Stimulated activated CD4-positive, alpha-beta T cell treated with anti-CD3 and anti-CD28 coated beads, Interleukin-4, amount 100 ng/mL, for 1 hour (primary cell): ENCODE measurements at regions not wholly inside any gene's neighbourhood (a gene's known extent, or its start where the extent isn't known, plus 50 kb on each side); places are given as distances from the start of the nearest gene placed in this dataset.

Source experiments
- DNase-seq: peaks from one replicate; pipeline ENCODE4 v3.0.0-alpha.2; 2020

GRCh38 chr16:79439901-79440300, 160.6 kb downstream of the MAF start:
- DNase-seq: no peak

GRCh38 chr16:79437764-79438751, 162.5 kb downstream of the MAF start:
- DNase-seq: no peak

- DNase-seq: no peak
These were observed 163.7 kb downstream of the MAF start for GRCh38 chr16:79436885-79437284.

- DNase-seq: no peak
These were observed 165.8 kb downstream of the MAF start for GRCh38 chr16:79434771-79435170.

- DNase-seq: no peak
These were observed 166.4 kb downstream of the MAF start for GRCh38 chr16:79434092-79434491.

GRCh38 chr16:79431923-79432322, 168.6 kb downstream of the MAF start:
- DNase-seq: no peak

GRCh38 chr16:79430191-79430678, 170.3 kb downstream of the MAF start:
- DNase-seq: no peak

GRCh38 chr16:79429381-79430190, 171.0 kb downstream of the MAF start:
- no peak for DNase-seq

GRCh38 chr16:79426663-79427062, 173.9 kb downstream of the MAF start:
- DNase-seq: no peak

GRCh38 chr16:79422064-79422463, 178.5 kb downstream of the MAF start:
- DNase-seq: no peak

- DNase-seq: no peak
These were observed 179.4 kb downstream of the MAF start for GRCh38 chr16:79421126-79421525.

- no peak for DNase-seq
These were observed 180.0 kb downstream of the MAF start for GRCh38 chr16:79420493-79420892.

GRCh38 chr16:79419148-79419547, 181.4 kb downstream of the MAF start:
- DNase-seq: no peak

- no peak for DNase-seq
These were observed 182.9 kb downstream of the MAF start for GRCh38 chr16:79417601-79418008.

GRCh38 chr16:79415983-79416640, 184.4 kb downstream of the MAF start:
- no peak for DNase-seq

- no peak for DNase-seq
These were observed 187.7 kb downstream of the MAF start for GRCh38 chr16:79412783-79413225.

GRCh38 chr16:79411805-79412204, 188.7 kb downstream of the MAF start:
- DNase-seq: no peak

GRCh38 chr16:79411357-79411756, 189.2 kb downstream of the MAF start:
- no peak for DNase-seq

GRCh38 chr16:79409978-79410377, 190.6 kb downstream of the MAF start:
- no peak for DNase-seq

GRCh38 chr16:79408355-79408754, 192.2 kb downstream of the MAF start:
- DNase-seq: no peak

- no peak for DNase-seq
These were observed 192.9 kb downstream of the MAF start for GRCh38 chr16:79407461-79408135.

GRCh38 chr16:79407005-79407404, 193.5 kb downstream of the MAF start:
- no peak for DNase-seq
